ENCODE measurements at regions not wholly inside any gene's neighbourhood (a gene's known extent, or its start where the extent isn't known, plus 50 kb on each side); places are given as distances from the start of the nearest gene placed in this dataset.

DNA sequence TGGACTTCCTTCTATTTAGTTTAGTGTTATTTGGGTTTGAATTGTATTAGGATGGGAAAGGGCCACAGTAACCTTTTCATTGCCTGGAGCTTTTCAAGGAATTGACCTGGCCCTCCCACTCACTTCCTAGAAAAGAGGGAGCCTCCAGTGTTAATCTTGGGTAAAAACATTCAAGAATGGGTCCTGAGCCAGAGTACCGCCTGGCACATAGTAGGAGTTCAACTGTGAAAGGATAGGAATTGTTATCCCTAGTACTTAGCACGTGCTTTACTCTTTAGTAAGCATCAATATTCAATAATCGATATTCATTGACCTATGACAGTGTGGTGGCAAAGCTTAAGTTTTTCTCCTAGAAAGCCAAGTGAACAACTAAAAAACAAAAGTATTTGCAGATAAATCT, 179.9 kb downstream of the IRS1 start:
- Mint-ChIP-seq H3K9me3 (no peaks in the 10 kb centered on the region), H3K4me1 (no peaks in the 10 kb centered on the region), H3K27me3 (peaks cover 3% of the 10 kb centered on the region), H3K27ac (no peak overlapping the region), H3K36me3 (no peaks in the 10 kb centered on the region), H3K4me3 (no peak overlapping the region)
- CTCF ChIA-PET: no interaction called here
- no peak for DNase-seq

DNA sequence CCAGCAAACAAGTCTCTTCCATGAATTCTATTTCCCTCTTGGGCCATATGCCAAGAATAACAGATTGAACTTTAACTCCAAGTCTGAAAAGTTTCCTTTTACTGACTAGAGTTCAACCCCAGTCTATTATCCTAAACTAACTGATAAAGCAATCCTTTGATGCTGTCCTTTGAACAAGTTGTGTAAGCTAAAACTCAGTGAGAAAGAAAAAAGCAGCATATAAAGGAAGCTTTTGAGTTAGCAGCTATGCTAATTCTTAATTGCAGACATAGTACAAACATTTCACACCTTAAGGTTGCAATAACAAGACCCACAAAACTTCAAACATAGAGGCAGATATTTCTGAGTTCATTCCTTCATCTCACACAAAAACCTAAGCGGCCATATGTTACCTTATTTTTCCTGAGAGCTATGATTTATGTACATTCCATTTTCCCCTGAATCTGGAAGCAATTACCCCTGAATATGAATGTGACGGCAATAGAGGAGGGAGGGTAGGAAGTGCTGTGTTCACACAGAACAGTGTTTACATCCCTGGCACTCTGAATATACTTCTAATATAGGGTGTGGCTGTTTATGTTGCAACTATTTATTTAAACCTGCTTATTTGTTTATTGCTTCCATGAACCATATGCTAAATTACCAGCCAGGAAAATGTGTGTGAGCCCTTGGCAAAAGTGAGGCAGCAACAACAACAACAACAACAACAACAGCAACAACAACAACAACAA, 180.6 kb downstream of the IRS1 start:
- Mint-ChIP-seq H3K4me1 (no peaks in the 10 kb centered on the region), H3K27me3 (peaks cover 3% of the 10 kb centered on the region), H3K4me3 (no peak overlapping the region), H3K9me3 (no peaks in the 10 kb centered on the region), H3K36me3 (no peaks in the 10 kb centered on the region), H3K27ac (no peak overlapping the region)
- no peak for DNase-seq
- CTCF ChIA-PET: no interaction called here

DNA sequence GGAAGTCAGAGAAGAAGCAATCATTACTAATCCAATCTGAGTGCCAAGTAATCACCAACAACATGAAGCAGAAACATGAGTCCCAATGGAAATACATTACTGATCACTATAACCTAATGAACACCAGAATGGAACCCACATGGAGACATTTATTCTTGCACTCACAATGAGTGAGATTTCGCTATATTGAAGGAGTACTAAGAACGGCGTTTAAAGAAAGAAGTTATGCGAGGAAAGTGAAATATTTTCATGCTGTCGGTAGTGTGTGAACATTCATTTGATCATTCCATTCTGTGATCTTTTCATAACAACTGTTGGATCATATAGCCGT, 181.1 kb downstream of the IRS1 start:
- Mint-ChIP-seq H3K9me3 (no peaks in the 10 kb centered on the region), H3K4me3 (no peak overlapping the region), H3K36me3 (no peaks in the 10 kb centered on the region), H3K27me3 (peaks cover 3% of the 10 kb centered on the region), H3K4me1 (no peaks in the 10 kb centered on the region), H3K27ac (no peak overlapping the region)
- DNase-seq: no peak
- CTCF ChIA-PET: no interaction called here

DNA sequence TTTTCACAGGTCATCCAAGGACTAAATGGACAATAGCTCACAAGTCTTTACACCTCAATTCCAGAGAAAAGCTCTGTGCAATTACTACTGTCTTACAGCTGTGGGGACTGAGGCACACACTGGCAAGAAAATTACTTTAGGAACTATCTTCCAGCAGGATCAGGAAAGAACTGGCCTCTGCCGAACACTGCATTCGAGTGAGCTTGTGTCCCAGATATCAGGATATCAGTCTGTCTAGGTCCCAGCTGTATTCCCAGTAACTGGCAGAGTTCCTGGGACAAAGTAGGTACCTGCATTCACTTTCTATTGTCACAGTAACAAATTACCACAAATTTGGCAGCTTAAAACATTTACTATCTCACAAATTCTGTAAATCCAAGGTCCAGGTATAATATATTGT, 183.7 kb downstream of the IRS1 start:
- no peak for DNase-seq
- H3K4me1 Mint-ChIP-seq: no peaks in the 10 kb centered on the region

DNA sequence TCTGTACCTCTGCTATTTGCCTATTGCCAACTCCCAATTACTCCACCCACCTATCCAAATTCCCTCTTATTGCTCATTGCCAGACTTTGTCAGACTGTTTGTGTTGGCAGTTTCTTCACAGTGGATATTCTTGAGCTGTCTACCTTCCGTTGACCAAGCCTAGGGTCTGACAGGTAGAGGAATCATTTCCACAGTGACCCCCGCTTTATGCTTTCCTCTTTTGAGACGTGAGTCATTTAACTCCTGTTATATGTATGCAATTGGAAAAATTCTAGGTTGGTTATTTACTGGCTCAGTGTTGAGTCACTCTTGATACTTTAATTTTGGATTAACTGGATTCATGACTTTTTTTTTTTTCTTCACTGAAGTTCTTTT, 187.7 kb downstream of the IRS1 start:
- H3K9me3 Mint-ChIP-seq: peaks cover 12% of the 10 kb centered on the region
- DNase-seq: no peak
- H3K4me1 Mint-ChIP-seq: peaks cover 23% of the 10 kb centered on the region
- no peak overlapping the region for H3K27ac Mint-ChIP-seq
- H3K36me3 Mint-ChIP-seq: peaks cover 13% of the 10 kb centered on the region
- peaks cover 13% of the 10 kb centered on the region for H3K27me3 Mint-ChIP-seq
- no peak overlapping the region for H3K4me3 Mint-ChIP-seq
- CTCF ChIA-PET: interaction anchor here (0.8 kb wide), 1 partner anchor 15 kb away, joined by 3 read pairs; no protein-coding TSS in a partner anchor

More for the DNA sequence above, 183.7 kb downstream of the IRS1 start:
- Mint-ChIP-seq H3K27ac (no peak overlapping the region), H3K9me3 (no peaks in the 10 kb centered on the region), H3K4me3 (no peak overlapping the region), H3K36me3 (no peaks in the 10 kb centered on the region), H3K27me3 (peaks cover 15% of the 10 kb centered on the region)
- CTCF ChIA-PET: no interaction called here

DNA sequence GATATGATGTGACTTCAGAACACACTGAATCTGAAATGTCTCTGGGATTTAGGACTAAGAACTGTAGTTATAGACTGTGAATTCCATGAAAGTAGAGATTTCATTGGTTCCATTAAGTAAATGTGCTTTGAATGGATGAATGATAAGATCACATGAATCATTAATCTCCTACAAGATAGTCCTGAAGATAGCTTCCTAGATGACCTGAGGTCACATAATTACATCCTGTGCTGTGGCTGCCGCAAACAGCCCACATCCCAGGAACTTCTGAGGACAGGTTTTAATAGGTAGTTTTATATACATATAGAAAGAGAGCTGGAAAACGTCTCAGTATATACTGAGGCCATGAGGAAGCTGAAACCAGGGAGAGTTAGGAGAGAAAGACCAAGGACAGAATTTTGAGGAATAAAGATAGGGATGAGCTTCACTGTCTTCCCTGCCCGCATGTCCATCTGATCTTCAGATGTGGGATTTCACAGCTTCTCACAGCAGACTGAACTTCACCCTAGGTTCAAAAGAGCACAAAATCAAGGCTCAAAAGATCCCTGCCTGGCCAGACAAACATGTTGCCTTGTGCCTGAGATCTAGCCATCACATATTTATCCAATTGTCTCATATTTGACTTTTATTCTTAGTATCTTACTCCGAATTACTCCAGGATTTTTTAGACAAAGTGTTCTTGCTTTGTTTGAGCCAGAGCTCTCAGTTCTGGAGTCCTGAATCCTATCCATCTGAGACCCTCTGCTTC, 188.2 kb downstream of the IRS1 start:
- H3K36me3 Mint-ChIP-seq: peaks cover 13% of the 10 kb centered on the region
- peaks cover 13% of the 10 kb centered on the region for H3K27me3 Mint-ChIP-seq
- peaks cover 23% of the 10 kb centered on the region for H3K4me1 Mint-ChIP-seq
- CTCF ChIA-PET: interaction anchor here (0.8 to 1.1 kb wide), 3 partner anchors 16 to 191 kb away, joined by 3 to 5 read pairs (median 4); no protein-coding TSS in a partner anchor
- H3K4me3 Mint-ChIP-seq: no peak overlapping the region
- DNase-seq: no peak
- peaks cover 16% of the 10 kb centered on the region for H3K9me3 Mint-ChIP-seq
- H3K27ac Mint-ChIP-seq: no peak overlapping the region

DNA sequence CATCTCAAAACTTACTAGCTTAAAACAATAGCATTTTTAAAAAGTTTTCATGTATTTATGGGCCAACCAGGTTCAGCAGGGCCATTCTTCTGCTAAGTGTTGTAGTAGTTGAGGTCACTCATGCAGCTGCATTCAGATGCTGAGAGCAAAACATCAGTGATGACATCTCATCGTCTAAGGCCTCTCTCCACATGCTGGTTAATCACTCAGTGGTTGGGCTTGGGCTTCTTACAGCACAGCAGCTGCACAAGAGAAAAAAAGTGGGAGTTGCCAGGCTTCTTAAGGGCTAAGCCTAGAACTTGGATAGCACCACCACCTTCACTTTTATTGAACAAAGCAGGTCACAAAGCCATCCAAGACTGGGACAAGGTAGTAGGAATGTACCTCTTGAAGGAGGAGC, 190.3 kb downstream of the IRS1 start:
- H3K4me3 Mint-ChIP-seq: no peak overlapping the region
- CTCF ChIA-PET: no interaction called here
- peak overlapping the region; percentile 85 for H3K27ac Mint-ChIP-seq
- DNase-seq: no peak
- peaks cover 23% of the 10 kb centered on the region for H3K4me1 Mint-ChIP-seq
- peaks cover 13% of the 10 kb centered on the region for H3K27me3 Mint-ChIP-seq
- peaks cover 13% of the 10 kb centered on the region for H3K36me3 Mint-ChIP-seq
- H3K9me3 Mint-ChIP-seq: peaks cover 18% of the 10 kb centered on the region

DNA sequence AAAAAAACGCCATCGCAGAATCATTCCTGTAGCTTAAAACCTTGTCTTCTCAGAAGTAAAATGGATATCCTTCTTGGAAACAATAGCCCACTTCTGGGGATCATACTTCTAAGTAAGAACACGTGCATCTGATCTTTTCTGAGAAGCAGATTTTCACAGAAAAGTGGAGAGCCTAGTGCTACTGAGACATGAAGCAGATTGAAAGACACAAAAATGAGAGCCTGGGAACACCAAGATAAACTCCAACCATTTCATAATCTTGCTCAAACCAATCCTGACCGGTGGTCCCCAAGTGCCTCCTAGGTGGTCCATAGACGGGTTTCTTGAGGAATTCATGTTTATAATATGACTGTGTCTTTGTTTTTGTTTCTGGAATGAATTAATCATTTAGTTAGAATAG, 191.2 kb downstream of the IRS1 start:
- Mint-ChIP-seq H3K36me3 (peaks cover 13% of the 10 kb centered on the region), H3K27ac (peak overlapping the region; percentile 85), H3K4me1 (peaks cover 23% of the 10 kb centered on the region), H3K9me3 (peaks cover 18% of the 10 kb centered on the region), H3K27me3 (peaks cover 13% of the 10 kb centered on the region), H3K4me3 (no peak overlapping the region)
- CTCF ChIA-PET: no interaction called here
- no peak for DNase-seq

DNA sequence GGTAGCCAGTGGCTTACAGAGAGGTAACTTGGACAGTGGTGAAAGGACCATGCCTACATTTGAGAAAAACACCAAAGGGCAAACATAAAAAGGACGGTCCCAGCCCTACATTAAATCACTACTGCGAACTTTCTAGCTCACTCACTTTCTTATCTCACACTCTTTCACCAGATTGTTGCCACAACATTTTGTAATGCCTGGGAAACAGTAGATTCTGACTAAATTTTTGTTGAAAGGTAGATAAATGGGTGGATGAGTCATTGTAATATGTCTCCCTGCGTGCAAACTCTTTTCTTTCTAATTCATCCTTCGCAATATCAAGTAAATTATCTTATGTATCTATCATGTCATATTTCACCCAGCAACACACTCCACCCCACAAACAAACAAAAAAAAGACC, 192.2 kb downstream of the IRS1 start:
- CTCF ChIA-PET: no interaction called here
- H3K4me3 Mint-ChIP-seq: no peak overlapping the region
- H3K4me1 Mint-ChIP-seq: peaks cover 23% of the 10 kb centered on the region
- peaks cover 18% of the 10 kb centered on the region for H3K9me3 Mint-ChIP-seq
- no peak for DNase-seq
- H3K36me3 Mint-ChIP-seq: peaks cover 13% of the 10 kb centered on the region
- H3K27me3 Mint-ChIP-seq: peaks cover 12% of the 10 kb centered on the region
- H3K27ac Mint-ChIP-seq: no peak overlapping the region

DNA sequence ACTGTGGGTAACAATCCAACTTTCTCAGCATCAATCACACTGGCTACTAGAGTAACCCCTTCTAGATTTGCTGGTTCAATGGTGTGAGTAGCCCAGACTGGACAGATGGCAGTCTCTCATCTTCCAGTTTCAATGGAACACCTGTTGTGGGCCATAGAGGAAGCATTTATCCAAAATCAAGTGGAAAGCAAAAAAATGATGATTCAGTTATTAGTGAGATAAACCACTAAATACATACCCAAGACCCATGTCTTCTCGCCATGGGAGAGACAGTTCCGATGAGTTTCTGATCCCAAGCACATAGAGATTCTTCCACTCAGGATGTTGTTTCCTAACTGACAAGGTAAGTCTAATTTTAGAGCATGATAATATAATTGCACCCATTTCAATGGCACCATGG, 194.0 kb downstream of the IRS1 start:
- Mint-ChIP-seq H3K27me3 (peaks cover 4% of the 10 kb centered on the region), H3K27ac (no peak overlapping the region), H3K9me3 (peaks cover 18% of the 10 kb centered on the region)

DNA sequence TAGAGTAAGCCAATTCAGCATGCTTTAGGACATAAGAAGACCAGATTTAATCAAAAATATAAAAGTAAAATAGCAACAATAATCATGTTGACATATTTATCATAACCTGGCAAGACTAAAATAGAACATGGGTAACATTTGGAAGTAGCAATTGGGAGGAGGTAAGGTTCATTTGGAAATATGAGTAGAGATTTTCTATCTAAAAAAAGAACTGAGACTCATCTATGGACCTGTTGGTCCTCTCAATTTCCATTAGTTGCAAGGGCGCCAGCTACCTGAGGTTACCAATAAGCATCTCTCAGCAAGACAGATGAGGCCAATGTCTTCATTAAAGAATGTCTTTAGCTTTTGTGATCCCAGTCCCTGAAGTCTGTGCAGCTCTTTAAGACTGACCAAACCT, 196.0 kb downstream of the IRS1 start:
- DNase-seq: no peak
- H3K4me3 Mint-ChIP-seq: no peak overlapping the region
- peaks cover 15% of the 10 kb centered on the region for H3K9me3 Mint-ChIP-seq
- no peak overlapping the region for H3K27ac Mint-ChIP-seq
- H3K36me3 Mint-ChIP-seq: peaks cover 8% of the 10 kb centered on the region
- H3K27me3 Mint-ChIP-seq: peaks cover 4% of the 10 kb centered on the region
- CTCF ChIA-PET: no interaction called here
- H3K4me1 Mint-ChIP-seq: peaks cover 12% of the 10 kb centered on the region

More for the DNA sequence above, 194.0 kb downstream of the IRS1 start:
- Mint-ChIP-seq H3K4me1 (peaks cover 23% of the 10 kb centered on the region), H3K4me3 (no peak overlapping the region), H3K36me3 (peaks cover 13% of the 10 kb centered on the region)
- DNase-seq: no peak
- CTCF ChIA-PET: no interaction called here

DNA sequence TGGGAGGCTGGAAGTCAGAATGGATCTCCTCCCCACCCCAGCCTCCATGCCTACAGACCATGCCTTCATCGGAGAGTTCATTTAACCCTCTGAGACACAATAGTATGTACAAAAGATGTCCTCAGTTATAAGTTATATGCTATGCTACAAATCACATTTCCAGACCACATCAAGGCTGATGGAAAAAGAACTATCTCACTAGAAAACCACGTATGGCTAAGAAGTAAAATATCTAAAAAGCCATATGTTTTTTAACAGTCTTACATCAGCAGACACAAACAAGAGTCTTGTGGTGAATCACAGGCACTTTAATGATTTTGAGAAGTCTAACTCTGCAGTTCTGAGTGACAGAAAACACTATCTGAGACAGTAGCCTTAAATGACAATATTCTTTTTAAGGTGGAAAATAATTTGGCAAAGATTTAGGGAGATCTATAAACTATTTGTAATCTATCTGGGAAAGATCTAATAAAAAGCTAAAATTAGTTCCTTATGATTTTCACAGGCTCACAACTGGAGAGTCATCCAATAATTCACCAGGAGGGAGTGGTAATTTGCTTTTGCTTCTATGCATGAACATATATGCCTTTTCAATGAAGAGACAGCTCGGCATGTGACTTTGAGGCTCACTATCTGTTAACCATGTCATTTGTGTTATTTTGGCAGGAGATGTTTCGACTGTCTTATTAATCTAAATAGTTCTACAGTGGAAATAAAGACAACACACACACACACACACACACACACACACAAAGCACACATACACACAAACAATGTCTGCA, 197.5 kb downstream of the IRS1 start:
- no peaks in the 10 kb centered on the region for H3K36me3 Mint-ChIP-seq
- no peak overlapping the region for H3K27ac Mint-ChIP-seq
- H3K27me3 Mint-ChIP-seq: peaks cover 4% of the 10 kb centered on the region
- H3K4me1 Mint-ChIP-seq: no peaks in the 10 kb centered on the region
- peaks cover 7% of the 10 kb centered on the region for H3K9me3 Mint-ChIP-seq
- H3K4me3 Mint-ChIP-seq: no peak overlapping the region
- CTCF ChIA-PET: no interaction called here
- DNase-seq: no peak

DNA sequence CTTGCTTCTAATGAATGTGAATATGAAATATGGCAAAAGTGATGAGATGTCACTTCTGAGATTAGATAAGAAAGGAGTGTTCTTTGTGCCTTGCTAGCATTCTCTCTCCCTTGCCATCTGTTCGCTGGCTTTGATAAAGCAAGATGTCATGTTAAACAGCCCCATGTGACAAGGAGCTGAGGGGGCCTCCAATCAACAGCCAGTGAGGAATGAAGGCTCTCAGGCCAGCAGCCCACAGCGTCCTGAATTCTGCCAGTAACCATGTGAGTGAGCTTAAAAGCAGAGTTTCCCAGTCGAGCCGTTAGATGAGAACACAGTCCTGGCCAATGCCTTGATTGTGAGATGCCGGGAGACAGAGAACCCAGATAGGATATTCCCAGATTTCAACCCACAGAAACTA, 198.8 kb downstream of the IRS1 start:
- no peak for DNase-seq
- Mint-ChIP-seq H3K27ac (no peak overlapping the region), H3K4me1 (no peaks in the 10 kb centered on the region), H3K36me3 (no peaks in the 10 kb centered on the region), H3K27me3 (peaks cover 4% of the 10 kb centered on the region), H3K9me3 (no peaks in the 10 kb centered on the region), H3K4me3 (no peak overlapping the region)
- CTCF ChIA-PET: interaction anchor here (0.6 kb wide), 1 partner anchor 1618 kb away, joined by 3 read pairs; no protein-coding TSS in a partner anchor

DNA sequence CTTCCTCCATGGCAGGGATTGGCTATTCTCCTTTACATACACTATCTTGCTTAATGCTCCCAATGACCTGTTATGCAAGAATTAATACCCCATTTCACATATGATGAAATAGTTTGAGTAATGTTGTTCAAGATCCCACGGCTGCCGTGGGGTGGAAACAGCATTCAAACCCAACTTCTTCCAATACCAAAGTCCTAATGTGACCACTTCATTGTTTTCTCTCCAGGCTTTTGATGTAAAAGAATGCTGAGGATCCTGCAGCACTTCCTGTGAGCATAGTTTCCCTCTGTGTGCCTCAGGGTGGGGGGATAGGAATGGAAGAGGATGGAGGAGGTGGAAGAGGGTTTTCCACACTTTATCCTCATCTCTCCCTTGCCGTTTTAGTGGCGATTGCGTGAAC, 199.4 kb downstream of the IRS1 start:
- CTCF ChIA-PET: no interaction called here
- Mint-ChIP-seq H3K9me3 (no peaks in the 10 kb centered on the region), H3K4me3 (no peak overlapping the region), H3K4me1 (no peaks in the 10 kb centered on the region), H3K27me3 (peaks cover 4% of the 10 kb centered on the region), H3K36me3 (no peaks in the 10 kb centered on the region), H3K27ac (no peak overlapping the region)
- no peak for DNase-seq

All from activated naive CD4-positive, alpha-beta T cell treated with anti-CD3 and anti-CD28 coated beads, Interleukin-2, amount 10 ng/mL, durations not matched to agents 7 days and 5 days (primary cell).